ENCODE measurements at regions not wholly inside any gene's neighbourhood (a gene's known extent, or its start where the extent isn't known, plus 50 kb on each side); places are given as distances from the start of the nearest gene placed in this dataset.
"Not testable (repeated sequence)": the region's sequence is repeated elsewhere in the genome, so short reads cannot be mapped to it uniquely, and the experiment has no call there.

DNA sequence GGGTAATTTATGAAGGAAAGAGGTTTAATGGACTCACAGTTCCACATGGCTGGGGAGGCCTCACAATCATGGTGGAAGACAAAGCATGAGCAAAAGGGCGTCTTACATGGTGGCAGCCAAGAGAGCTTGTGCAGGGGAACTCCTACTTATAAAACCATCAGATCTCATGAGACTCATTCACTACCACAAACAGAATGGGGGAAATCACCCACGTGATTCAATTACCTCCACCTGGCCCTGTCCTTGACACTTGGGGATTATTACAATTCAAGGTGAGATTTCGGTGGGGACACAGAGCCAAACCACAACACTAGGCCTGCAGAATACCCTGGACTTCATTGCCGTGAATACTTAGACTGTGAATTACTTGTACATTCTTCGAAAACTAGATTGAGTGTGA, 431.7 kb upstream of the TENM3 start:
- DNase-seq (ENCODE audit: low read depth), result not testable (repeated sequence)

DNA sequence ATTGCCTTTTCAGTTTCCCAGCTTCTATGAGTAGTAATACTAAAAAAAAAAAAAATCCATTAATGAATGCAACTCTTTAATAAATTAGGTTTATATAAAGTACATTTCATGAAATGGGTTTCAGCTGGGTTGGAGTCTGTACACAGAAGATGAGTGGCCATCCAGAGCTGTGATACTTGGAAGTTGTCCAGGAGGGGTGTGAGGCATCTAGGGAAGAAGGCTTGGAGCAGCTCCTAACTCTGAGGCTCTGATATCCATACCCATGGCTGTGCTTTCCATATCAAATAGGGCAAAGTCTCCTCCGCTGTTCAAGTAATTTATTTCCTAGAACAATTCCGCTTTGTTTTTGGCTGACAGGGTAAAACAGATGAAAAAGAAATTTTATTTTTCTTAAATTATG, 423.3 kb upstream of the TENM3 start:
- no peak for DNase-seq (ENCODE audit: low read depth)

- DNase-seq (ENCODE audit: low read depth), result no peak
Measured at GRCh38 chr4:181820553-181820952, 422.6 kb upstream of the TENM3 start.

DNA sequence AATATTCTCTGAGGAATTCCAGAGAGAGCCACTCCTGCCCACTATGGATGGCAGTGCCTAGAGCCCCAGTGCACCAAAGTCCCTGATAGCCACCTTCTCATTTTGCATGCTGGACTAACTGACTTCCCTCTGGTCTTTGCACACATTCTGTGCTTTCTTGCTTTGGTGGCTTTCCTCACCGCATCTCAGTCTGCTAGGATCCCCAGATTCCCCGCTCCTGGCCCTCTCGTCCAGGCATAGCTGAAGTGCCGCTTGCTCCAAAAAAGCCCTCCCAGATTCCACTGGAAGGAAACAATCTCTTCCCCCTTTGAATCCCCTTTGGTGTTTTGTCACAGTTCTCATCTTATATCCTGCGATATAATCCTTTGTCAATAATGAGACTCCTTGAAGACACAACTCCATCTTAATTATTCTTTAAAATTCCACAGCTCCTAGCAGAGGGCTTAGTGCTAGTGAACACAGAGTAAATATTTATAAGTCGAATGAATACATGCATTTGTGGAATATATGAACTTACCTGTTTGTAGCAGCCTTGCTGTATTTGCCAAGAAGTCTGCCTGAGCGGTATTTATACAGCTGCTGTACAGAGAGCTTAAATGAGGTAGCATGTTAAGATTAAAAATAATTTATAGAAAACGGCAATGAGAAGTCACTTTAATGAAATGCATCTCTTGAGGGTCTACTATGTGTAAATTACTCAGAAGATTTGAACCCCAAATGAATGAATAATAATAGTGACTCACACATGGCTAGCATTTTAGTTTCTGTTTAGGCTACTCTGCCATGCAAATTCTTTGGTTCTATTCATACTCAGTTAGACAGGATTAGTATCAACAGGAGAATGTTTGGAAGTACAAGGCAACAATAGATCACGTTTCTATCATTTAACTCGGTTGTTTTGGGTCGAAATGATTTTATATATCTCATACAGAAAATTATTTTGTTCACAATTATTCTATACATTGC, 421.9 kb upstream of the TENM3 start:
- no peak for DNase-seq (ENCODE audit: low read depth)

DNA sequence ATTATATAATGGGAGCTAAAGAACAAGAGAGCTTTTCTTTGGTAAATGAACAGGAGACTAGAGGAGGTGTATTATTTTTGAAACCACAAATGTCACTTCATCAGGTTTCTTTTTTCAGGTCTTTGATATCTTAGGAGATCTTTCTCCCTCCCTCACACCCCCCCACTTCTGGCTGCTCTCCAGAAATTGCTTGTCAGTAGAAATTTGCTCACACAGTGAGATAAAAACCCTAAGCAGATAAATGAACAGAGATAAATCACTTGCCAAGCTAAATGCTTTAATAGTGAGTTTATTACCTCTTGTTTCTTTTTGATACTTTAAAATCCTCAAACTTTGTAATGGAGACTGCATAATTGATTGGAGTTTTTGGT, 421.2 kb upstream of the TENM3 start:
- DNase-seq (ENCODE audit: low read depth), result no peak

- no peak for DNase-seq (ENCODE audit: low read depth)
Measured at GRCh38 chr4:181823183-181823582, 420.0 kb upstream of the TENM3 start.

DNA sequence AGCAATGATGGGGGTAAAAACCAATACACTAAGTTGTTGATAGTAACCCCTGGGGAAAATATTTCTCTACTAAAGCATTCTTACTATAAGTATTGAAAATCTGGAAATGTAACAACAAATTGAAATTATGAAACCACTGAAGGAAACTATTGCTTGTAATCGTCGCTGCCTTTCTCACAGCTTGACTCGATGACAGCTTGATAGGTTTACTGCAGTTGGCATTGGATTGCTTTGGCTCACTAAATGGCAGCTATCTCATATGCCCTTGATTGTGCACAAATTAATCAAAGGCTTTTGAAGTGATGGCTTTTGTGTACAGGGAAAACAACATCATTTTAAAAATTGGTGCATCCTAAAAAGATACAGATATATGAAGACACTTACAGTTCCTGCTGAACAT, 419.6 kb upstream of the TENM3 start:
- no peak for DNase-seq (ENCODE audit: low read depth)

GRCh38 chr4:181825564-181825963, 417.6 kb upstream of the TENM3 start:
- DNase-seq (ENCODE audit: low read depth), result no peak

- no peak for DNase-seq (ENCODE audit: low read depth)
Measured at GRCh38 chr4:181827246-181827645, 416.0 kb upstream of the TENM3 start.

GRCh38 chr4:181830404-181831035, 412.7 kb upstream of the TENM3 start:
- DNase-seq (ENCODE audit: low read depth), result no peak

DNA sequence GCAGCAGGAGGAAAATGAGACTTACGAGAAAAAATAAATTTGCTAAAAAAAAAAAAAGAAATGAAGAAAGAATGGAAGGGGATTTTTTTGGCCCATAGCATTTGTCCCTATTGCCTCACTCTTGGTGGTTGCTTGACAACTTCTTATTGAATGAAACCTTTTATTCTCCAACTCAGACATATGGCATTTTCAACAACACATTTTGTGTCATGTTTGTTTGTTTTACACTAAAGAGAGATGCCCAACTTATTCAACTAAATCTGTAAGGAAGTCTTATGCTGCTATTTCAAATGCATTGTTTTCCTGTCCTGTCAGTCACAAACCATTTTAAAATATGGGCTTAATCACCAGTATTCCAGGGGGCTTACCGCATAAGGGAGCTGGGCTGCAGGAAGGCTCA, 409.1 kb upstream of the TENM3 start:
- no peak for DNase-seq (ENCODE audit: low read depth)

DNA sequence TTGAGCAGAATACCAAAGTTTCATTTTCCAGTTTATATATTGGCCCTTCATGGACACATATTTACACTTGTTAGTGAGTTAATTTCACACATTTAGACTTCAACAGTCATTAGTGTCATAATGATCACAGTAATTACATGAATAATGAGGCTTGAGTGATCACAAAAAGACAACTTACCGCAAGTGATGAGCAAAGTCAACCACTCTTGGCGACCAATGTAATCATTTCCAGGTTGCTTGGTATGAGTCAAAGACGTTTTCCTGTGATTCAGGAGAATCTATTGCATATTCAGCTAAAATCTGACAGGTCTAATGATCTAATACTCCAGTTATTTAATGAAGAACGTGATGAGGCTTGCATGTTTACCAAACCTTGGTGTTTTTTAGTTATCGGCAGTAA, 407.9 kb upstream of the TENM3 start:
- no peak for DNase-seq (ENCODE audit: low read depth)

DNA sequence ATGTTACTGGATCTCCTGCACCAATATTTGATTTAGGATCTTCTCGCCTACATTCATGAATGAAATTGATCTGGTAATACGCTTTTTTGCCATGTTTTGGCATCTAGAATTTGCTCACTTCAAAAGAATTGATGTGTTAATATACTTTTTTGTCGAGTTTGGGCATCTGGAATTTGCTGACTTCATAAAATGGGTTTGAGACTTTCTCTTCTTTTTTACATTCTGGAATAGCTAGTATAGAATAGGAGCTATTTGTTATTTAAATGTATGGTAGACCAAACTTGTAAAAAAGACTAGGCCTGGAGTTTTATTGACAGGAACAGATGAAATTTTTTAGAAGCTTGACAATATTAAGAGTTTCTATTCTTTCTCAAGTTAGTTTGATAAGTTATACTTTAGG, 404.9 kb upstream of the TENM3 start:
- no peak for DNase-seq (ENCODE audit: low read depth)

DNA sequence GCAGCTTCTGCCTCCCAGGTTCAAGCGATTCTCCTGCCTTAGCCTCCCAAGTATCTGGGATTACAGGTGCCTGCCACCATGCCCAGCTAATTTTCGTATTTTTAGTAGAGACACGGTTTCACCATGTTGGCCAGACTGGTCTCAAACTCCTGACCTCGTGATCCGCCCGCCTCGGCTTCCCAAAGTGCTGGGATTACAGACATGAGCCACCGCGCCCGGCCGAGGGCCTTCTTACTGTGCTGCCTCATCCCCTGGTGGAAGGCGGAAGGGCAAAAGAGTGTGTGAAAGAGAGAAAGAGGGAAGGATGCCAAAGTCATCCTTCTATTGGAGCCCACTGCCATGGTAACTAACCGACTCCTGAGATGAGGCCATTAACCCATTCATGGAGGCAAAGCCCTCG, 399.4 kb upstream of the TENM3 start:
- not testable (repeated sequence) for DNase-seq (ENCODE audit: low read depth)

- DNase-seq (ENCODE audit: low read depth), result no peak
Measured at GRCh38 chr4:181845617-181846016, 397.6 kb upstream of the TENM3 start.

GRCh38 chr4:181846934-181847333, 396.3 kb upstream of the TENM3 start:
- DNase-seq (ENCODE audit: low read depth), result no peak

DNA sequence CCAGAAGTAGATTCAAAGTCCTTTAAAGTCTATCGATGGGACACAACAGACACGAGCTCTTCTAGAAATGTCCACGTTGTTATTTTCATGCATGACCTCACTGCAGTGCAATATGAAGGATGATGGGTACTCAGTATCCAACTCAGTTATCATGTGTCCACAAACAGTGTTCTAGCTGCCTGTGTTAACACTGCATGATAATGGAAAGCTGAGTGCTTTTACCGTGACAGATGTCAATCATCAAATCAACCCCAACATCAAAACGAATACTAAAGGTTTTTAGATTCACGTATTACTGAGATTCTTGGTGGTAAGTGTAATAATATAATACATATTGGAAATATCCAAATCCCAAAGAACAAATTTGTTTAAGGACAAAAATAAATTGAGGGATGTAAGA, 394.8 kb upstream of the TENM3 start:
- no peak for DNase-seq (ENCODE audit: low read depth)

DNA sequence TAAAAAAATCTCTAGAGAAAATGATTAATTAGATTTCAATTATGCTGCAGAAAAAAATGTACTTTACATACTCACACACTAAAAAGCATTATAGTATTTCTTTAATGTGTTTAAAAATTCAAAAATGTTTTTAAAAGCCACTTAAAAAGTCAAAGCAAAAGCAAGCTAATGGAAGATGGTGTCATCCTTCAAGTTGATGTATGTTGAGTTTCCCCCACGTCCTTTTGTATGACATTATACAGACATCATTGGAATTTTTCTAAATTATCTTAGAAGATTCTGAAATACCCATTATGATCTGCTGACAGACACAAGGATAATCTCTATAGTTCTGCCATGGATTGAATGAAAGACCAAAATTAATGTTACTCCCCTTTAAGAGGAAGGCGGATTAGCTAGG, 393.7 kb upstream of the TENM3 start:
- DNase-seq (ENCODE audit: low read depth), result no peak

- DNase-seq (ENCODE audit: low read depth), result no peak
Measured at GRCh38 chr4:181853881-181854511, 389.2 kb upstream of the TENM3 start.

DNA sequence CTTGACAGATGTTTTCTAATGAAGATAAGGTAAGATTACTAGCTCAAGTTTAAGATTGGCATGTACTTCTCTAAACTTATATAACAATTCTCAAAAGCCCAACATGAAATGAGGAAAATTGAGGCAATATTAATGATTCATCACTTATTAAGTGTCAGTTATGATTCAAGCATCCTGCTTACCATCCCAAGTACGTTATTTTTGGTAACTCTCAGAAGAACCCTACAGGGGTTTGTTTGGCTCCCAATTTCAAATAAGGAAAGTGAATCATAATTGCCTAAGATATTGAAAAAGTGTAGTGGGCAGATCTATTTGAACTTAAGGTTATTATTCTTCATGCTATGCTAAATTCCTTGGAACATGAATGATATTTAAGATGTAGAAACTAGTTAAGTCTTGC, 387.9 kb upstream of the TENM3 start:
- no peak for DNase-seq (ENCODE audit: low read depth)

GRCh38 chr4:181857471-181857870, 385.7 kb upstream of the TENM3 start:
- DNase-seq (ENCODE audit: low read depth), result not testable (repeated sequence)

DNA sequence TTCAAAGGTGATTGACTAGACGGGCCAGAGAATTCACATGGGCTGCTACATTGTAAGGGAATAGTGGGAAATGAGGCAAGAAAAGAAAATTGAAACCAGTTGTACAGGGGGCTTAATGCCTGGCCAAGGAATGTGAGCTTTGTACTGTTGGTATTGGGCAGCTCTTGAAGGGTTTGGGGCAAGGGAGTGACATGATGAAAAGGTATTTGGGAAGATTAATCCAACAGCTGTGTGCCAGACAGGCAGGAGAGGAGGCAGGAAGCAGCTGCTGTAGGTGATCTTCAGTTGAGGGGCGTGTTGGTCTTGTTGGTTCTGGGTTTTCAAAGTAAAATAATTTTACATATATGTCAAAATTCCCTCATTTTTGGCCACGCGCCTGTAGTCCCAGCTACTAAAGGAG, 384.5 kb upstream of the TENM3 start:
- DNase-seq (ENCODE audit: low read depth), result no peak

DNA sequence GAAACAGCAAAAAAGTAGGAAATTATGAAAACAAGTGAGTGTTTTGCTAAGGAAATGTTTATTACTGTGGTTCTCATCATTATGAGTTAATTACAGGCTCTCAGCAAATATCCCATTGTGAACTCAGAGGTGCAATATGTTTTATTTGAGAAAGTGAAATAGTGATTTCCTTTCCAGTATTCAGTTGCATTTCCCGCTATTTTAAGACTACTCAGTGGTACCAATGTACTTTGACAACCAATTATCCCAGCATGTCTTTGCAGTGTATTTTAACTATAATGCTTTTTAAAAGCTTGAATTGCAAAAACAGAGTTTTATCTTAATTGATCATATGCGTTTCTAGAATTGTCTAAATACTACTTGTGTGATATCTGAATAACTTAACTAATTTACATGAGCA, 383.8 kb upstream of the TENM3 start:
- DNase-seq (ENCODE audit: low read depth), result no peak

Measured in CMK (cell line).